Effector memory CD8-positive, alpha-beta T cell (primary cell): ENCODE measurements at regions not wholly inside any gene's neighbourhood (a gene's known extent, or its start where the extent isn't known, plus 50 kb on each side); places are given as distances from the start of the nearest gene placed in this dataset.

Experiments used
- ATAC-seq: fragments of 150-1000 bp; cut with Tn5 transposase; replicated peaks from 2 replicates; pipeline ENCODE4 v1.10.0; 2021; ENCODE audit warnings: mild to moderate bottlenecking, moderate library complexity
- DNase-seq, 3 experiments: peaks; one replicate each; pipeline ENCODE4 v3.0.0; 2021
- H3K27ac Mint-ChIP-seq, 2 donors: one replicate each; pipeline ENCODE4 v1.8.0; 2022; ENCODE audit warnings: mild to moderate bottlenecking in 2 of 2, mixed read lengths in 2 of 2, moderate library complexity in 2 of 2
- H3K27me3 Mint-ChIP-seq, 2 donors: one replicate each; pipeline ENCODE4 v1.8.0; 2022; ENCODE audit warnings: mixed read lengths in 2 of 2
- H3K36me3 Mint-ChIP-seq: one replicate; pipeline ENCODE4 v1.8.0; 2022; ENCODE audit warnings: mild to moderate bottlenecking, moderate library complexity, mixed read lengths; ENCODE audit not compliant: insufficient read depth
- H3K4me1 Mint-ChIP-seq, 2 donors: one replicate each; pipeline ENCODE4 v1.8.0; 2022; ENCODE audit warnings: low read depth in 2 of 2, mixed read lengths in 2 of 2
- H3K4me3 Mint-ChIP-seq, 2 donors: one replicate each; pipeline ENCODE4 v1.8.0; 2022; ENCODE audit warnings: mild to moderate bottlenecking in 2 of 2, mixed read lengths in 2 of 2, moderate library complexity in 2 of 2
- H3K9me3 Mint-ChIP-seq, 2 donors: one replicate each; pipeline ENCODE4 v1.8.0; 2022; ENCODE audit warnings: mixed read lengths in 2 of 2

GRCh38 chr16:86965840-86966550 lies 351.2 kb downstream of the C16orf95 start:
- ATAC-seq (no peak), DNase-seq (no peak)
- no peaks in the 10 kb centered on the region for H3K9me3 Mint-ChIP-seq
- peaks cover 13 to 60% of the 10 kb centered on the region in 2 donors for H3K27me3 Mint-ChIP-seq
- no peaks in the 10 kb centered on the region for H3K4me1 Mint-ChIP-seq
- no peaks in the 10 kb centered on the region for H3K36me3 Mint-ChIP-seq
- H3K4me3 Mint-ChIP-seq, result no peak overlapping the region
- no peak overlapping the region for H3K27ac Mint-ChIP-seq

- no peaks in the 10 kb centered on the region for H3K9me3 Mint-ChIP-seq
- no peak overlapping the region for H3K4me3 Mint-ChIP-seq
- H3K4me1 Mint-ChIP-seq, result no peaks in the 10 kb centered on the region
- ATAC-seq (no peak), DNase-seq (no peak)
- no peaks in the 10 kb centered on the region for H3K36me3 Mint-ChIP-seq
- H3K27ac Mint-ChIP-seq, result no peak overlapping the region
- peaks cover 10 to 60% of the 10 kb centered on the region in 2 donors for H3K27me3 Mint-ChIP-seq
These were observed 350.4 kb downstream of the C16orf95 start for GRCh38 chr16:86966777-86967176.

GRCh38 chr16:86968866-86969265 lies 348.3 kb downstream of the C16orf95 start:
- no peaks in the 10 kb centered on the region for H3K4me1 Mint-ChIP-seq
- no peak overlapping the region for H3K4me3 Mint-ChIP-seq
- peaks cover 0 to 1% of the 10 kb centered on the region in 2 donors for H3K9me3 Mint-ChIP-seq
- peaks cover 12 to 47% of the 10 kb centered on the region in 2 donors for H3K27me3 Mint-ChIP-seq
- ATAC-seq (no peak), DNase-seq (no peak)
- H3K36me3 Mint-ChIP-seq, result no peaks in the 10 kb centered on the region
- H3K27ac Mint-ChIP-seq, result no peak overlapping the region

GRCh38 chr16:86969716-86970115 lies 347.5 kb downstream of the C16orf95 start:
- Mint-ChIP-seq H3K27ac (no peak overlapping the region), H3K4me1 (no peaks in the 10 kb centered on the region), H3K4me3 (no peak overlapping the region), H3K27me3 (peaks cover 12 to 47% of the 10 kb centered on the region in 2 donors), H3K36me3 (no peaks in the 10 kb centered on the region), H3K9me3 (peaks cover 0 to 1% of the 10 kb centered on the region in 2 donors)
- DNase-seq, result no peak
- ATAC-seq, result no peak

GRCh38 chr16:86970279-86970678 lies 346.9 kb downstream of the C16orf95 start:
- H3K36me3 Mint-ChIP-seq, result no peaks in the 10 kb centered on the region
- no peaks in the 10 kb centered on the region for H3K4me1 Mint-ChIP-seq
- peaks cover 11 to 41% of the 10 kb centered on the region in 2 donors for H3K27me3 Mint-ChIP-seq
- no peak overlapping the region for H3K4me3 Mint-ChIP-seq
- ATAC-seq, result no peak
- DNase-seq, result no peak
- no peak overlapping the region for H3K27ac Mint-ChIP-seq
- peaks cover 0 to 1% of the 10 kb centered on the region in 2 donors for H3K9me3 Mint-ChIP-seq

- DNase-seq, result no peak
- Mint-ChIP-seq H3K36me3 (no peaks in the 10 kb centered on the region), H3K27ac (no peak overlapping the region), H3K27me3 (peaks cover 7 to 37% of the 10 kb centered on the region in 2 donors), H3K4me1 (no peaks in the 10 kb centered on the region), H3K4me3 (no peak overlapping the region), H3K9me3 (peaks cover 0 to 1% of the 10 kb centered on the region in 2 donors)
- ATAC-seq, result no peak
These were observed 346.5 kb downstream of the C16orf95 start for GRCh38 chr16:86970726-86971125.

- H3K9me3 Mint-ChIP-seq, result peaks cover 0 to 1% of the 10 kb centered on the region in 2 donors
- peaks cover 6 to 35% of the 10 kb centered on the region in 2 donors for H3K27me3 Mint-ChIP-seq
- H3K27ac Mint-ChIP-seq, result no peak overlapping the region
- H3K36me3 Mint-ChIP-seq, result no peaks in the 10 kb centered on the region
- ATAC-seq (no peak), DNase-seq (no peak)
- H3K4me1 Mint-ChIP-seq, result no peaks in the 10 kb centered on the region
- no peak overlapping the region for H3K4me3 Mint-ChIP-seq
These were observed 345.9 kb downstream of the C16orf95 start for GRCh38 chr16:86971251-86971650.

GRCh38 chr16:86974120-86974519 lies 343.1 kb downstream of the C16orf95 start:
- no peak overlapping the region for H3K27ac Mint-ChIP-seq
- DNase-seq (no peak), ATAC-seq (no peak)
- H3K9me3 Mint-ChIP-seq, result peaks cover 0 to 1% of the 10 kb centered on the region in 2 donors
- peaks cover 6 to 14% of the 10 kb centered on the region in 2 donors for H3K27me3 Mint-ChIP-seq
- H3K4me1 Mint-ChIP-seq, result no peaks in the 10 kb centered on the region
- no peaks in the 10 kb centered on the region for H3K36me3 Mint-ChIP-seq
- H3K4me3 Mint-ChIP-seq, result no peak overlapping the region

GRCh38 chr16:86975445-86975844 lies 341.7 kb downstream of the C16orf95 start:
- Mint-ChIP-seq H3K36me3 (no peaks in the 10 kb centered on the region), H3K4me3 (no peak overlapping the region)
- no peak for ATAC-seq

GRCh38 chr16:86977076-86977676 lies 340.0 kb downstream of the C16orf95 start:
- Mint-ChIP-seq H3K27ac (no peak overlapping the region), H3K9me3 (peaks cover 0 to under 1% of the 10 kb centered on the region in 2 donors), H3K4me3 (no peak overlapping the region), H3K27me3 (peaks cover 0 to 9% of the 10 kb centered on the region in 2 donors), H3K4me1 (no peaks in the 10 kb centered on the region), H3K36me3 (no peaks in the 10 kb centered on the region)
- ATAC-seq, result no peak
- no peak for DNase-seq

More at GRCh38 chr16:86975445-86975844, 341.7 kb downstream of the C16orf95 start:
- DNase-seq, result no peak
- H3K27me3 Mint-ChIP-seq, result peaks cover 12 to 14% of the 10 kb centered on the region in 2 donors
- no peak overlapping the region for H3K27ac Mint-ChIP-seq
- no peaks in the 10 kb centered on the region for H3K4me1 Mint-ChIP-seq
- peaks cover 0 to 1% of the 10 kb centered on the region in 2 donors for H3K9me3 Mint-ChIP-seq

GRCh38 chr16:86978445-86979030 lies 338.7 kb downstream of the C16orf95 start:
- Mint-ChIP-seq H3K4me3 (no peak overlapping the region), H3K27ac (no peak overlapping the region), H3K27me3 (peaks cover 0 to 7% of the 10 kb centered on the region in 2 donors), H3K4me1 (no peaks in the 10 kb centered on the region), H3K36me3 (no peaks in the 10 kb centered on the region), H3K9me3 (no peaks in the 10 kb centered on the region)
- DNase-seq, result no peak
- ATAC-seq, result no peak

GRCh38 chr16:86979061-86979460 lies 338.1 kb downstream of the C16orf95 start:
- H3K9me3 Mint-ChIP-seq, result no peaks in the 10 kb centered on the region
- H3K27ac Mint-ChIP-seq, result no peak overlapping the region
- H3K4me1 Mint-ChIP-seq, result no peaks in the 10 kb centered on the region
- H3K4me3 Mint-ChIP-seq, result no peak overlapping the region
- H3K27me3 Mint-ChIP-seq, result peaks cover 0 to 7% of the 10 kb centered on the region in 2 donors
- ATAC-seq (no peak), DNase-seq (no peak)
- H3K36me3 Mint-ChIP-seq, result no peaks in the 10 kb centered on the region

- ATAC-seq (no peak), DNase-seq (no peak)
- Mint-ChIP-seq H3K4me1 (no peaks in the 10 kb centered on the region), H3K4me3 (no peak overlapping the region), H3K36me3 (no peaks in the 10 kb centered on the region), H3K9me3 (no peaks in the 10 kb centered on the region), H3K27me3 (peaks cover 0 to 7% of the 10 kb centered on the region in 2 donors), H3K27ac (no peak overlapping the region)
These were observed 337.1 kb downstream of the C16orf95 start for GRCh38 chr16:86979984-86980553.
